D721Med (cell line): ENCODE measurements at regions not wholly inside any gene's neighbourhood (a gene's known extent, or its start where the extent isn't known, plus 50 kb on each side); places are given as distances from the start of the nearest gene placed in this dataset.

ENCODE experiments used
- DNase-seq: peaks from one replicate; pipeline ENCODE4 v3.0.0; 2011; ENCODE audit warnings: low spot score; ENCODE audit not compliant: insufficient read length
- FAIRE-seq: peaks from 2 replicates; lab custom pipeline; 2011; peaks lifted over from hg19 to GRCh38; lab: Jason Lieb, UNC
- TF ChIP-seq, protein P1 (sequence below): IDR thresholded peaks from 2 replicates; pipeline ENCODE4 v1.5.1; 2012; ENCODE audit warnings: mild to moderate bottlenecking, control low read depth; ENCODE audit not compliant: insufficient read depth; ENCODE audit errors: missing control alignments

DNA sequence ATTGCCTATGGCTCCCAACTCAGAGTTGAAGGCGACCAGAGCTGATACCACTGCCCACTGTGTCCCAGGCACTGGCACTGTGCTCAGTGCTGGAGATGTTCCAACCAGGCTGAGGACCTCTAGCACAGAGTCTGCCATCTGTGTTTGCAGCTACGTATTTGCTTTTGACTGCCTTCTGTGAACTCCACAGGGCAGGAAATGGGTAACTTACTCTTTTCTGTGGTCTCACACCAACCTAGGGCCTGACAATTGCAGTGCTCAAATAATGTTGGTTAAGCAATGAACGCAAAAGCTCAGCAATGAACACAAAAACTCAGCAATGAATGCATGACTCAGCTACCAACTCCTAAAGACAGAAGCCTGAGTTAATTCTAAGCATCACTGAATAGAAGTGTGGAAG, 202.8 kb downstream of the NUAK1 start:
- DNase-seq (no peak), FAIRE-seq (no peak)
- TF ChIP-seq, protein P1, sequence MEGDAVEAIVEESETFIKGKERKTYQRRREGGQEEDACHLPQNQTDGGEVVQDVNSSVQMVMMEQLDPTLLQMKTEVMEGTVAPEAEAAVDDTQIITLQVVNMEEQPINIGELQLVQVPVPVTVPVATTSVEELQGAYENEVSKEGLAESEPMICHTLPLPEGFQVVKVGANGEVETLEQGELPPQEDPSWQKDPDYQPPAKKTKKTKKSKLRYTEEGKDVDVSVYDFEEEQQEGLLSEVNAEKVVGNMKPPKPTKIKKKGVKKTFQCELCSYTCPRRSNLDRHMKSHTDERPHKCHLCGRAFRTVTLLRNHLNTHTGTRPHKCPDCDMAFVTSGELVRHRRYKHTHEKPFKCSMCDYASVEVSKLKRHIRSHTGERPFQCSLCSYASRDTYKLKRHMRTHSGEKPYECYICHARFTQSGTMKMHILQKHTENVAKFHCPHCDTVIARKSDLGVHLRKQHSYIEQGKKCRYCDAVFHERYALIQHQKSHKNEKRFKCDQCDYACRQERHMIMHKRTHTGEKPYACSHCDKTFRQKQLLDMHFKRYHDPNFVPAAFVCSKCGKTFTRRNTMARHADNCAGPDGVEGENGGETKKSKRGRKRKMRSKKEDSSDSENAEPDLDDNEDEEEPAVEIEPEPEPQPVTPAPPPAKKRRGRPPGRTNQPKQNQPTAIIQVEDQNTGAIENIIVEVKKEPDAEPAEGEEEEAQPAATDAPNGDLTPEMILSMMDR = no peak

DNA sequence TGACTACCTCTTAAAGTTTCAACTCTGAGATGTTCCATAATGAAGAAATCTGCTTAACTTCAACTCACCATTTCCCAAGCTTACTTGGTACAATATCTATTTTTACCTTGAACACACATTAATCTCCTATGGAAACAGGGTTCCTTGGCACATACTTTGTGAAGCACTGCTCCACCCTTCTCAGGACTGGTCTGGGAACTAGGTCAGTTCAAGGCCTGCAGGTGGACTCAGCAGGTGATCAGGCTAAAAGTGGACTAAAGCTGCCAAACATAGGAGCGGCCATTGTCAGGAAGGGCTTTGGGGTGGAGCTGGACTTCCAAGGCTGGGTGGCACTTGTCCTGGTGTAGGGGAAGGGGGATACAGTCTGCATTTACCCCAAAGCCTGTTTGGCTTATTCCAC, 202.3 kb downstream of the NUAK1 start:
- TF ChIP-seq, protein P1 = no peak
- FAIRE-seq = no peak
- DNase-seq = no peak

DNA sequence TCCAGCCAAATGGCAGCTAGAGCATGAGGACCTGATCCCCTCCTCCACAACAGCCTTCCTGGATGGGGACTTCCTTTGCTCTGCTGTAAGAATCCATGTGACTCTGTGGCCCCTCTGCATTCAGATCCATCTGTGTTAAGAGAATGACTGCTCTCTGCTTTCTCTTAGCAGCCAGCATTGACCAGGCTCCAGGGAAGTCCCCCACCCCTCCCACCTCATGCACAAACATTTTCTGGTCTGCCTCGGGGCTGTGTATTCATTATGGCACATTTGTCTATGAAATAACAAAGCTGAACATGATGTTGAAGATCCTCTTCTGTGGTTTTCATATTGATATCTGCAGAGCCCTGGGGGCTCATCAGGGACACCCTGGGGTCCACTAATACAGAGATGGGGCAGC, 201.7 kb downstream of the NUAK1 start:
- FAIRE-seq (no peak), DNase-seq (no peak)
- TF ChIP-seq, protein P1 = no peak

DNA sequence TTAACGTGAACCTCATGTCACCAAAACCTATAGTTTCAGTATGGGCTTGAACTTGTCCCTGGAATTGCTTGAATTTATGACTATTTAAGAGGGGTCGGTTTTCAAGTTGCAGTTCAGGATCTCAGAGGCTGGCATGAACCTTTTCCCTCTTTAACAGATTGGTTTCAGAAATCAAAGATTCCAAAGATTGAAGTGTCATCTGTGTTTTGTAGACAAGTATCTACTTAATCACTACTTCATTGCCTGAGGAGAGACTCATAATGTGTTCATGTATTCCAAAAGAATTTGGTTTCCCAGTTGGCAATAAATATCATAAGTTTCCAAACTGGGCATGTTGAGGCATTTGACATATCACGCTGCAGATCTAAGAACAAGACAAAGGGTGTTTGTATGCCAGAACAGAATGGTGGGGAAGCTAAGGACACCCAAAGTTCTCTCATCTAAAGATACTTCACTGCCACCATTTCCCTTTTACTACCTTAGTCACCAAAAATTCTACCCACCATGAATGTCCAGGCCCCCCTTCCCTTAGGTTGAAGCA, 199.5 kb downstream of the NUAK1 start:
- TF ChIP-seq, protein P1 = no peak
- no peak for FAIRE-seq
- DNase-seq = no peak

DNA sequence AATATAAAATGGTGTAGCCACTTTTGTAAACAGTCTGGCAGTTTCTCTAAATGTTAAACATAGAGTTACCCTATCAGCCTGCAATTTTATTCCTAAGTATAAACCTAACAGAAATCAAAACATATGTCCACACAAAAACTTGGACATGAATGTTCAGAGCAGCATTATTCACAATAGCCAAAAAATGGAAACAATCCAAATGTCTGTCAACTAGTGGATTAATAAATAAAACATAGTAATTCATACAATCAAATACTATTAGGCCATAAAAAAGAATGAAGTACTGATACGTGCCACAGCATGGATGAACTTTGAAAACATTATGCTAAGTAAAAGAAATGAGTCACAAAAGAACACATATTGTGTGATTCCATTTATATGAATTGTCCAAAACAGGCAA, 196.5 kb downstream of the NUAK1 start:
- FAIRE-seq = no peak

DNA sequence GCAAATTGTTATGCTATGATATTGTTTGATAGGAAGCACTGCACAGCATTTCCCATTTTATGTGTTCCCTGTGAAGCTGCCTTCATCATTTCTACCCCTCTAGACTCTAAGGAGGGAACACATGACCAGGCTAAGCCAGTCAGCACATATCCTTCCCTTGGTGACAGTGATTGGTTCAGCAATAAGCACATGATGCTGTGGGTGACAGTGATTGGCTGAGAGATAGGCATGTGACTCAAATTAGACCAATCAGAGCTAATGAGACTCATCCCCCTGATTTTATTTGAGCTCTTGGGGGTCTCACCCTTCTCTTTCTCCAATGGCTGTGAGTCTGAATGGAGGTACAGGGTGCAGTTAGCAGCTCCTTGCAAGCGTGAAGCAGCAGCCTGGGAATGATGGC, 195.2 kb downstream of the NUAK1 start:
- DNase-seq (no peak), FAIRE-seq (no peak)
- TF ChIP-seq, protein P1 = no peak

More for the DNA sequence above, 196.5 kb downstream of the NUAK1 start:
- no peak for DNase-seq
- TF ChIP-seq, protein P1 = no peak

DNA sequence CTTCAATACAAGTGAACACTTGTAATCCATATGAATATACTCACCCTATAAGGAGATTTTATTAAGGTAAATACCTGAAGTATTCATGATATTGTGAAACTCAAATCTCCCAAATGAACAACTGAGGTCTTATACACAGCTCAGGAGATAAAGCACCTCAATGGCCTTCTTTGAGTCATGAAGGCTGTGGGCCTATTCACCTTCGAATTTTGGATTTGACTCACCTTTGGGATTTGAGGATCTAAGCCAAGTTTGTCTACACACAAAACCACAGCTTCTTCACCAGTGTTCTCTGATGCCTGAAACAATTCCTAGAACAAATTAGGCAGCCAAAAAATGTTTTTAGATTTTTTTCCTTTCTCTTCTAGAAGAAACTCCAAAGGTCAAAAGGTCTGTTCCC, 194.1 kb downstream of the NUAK1 start:
- TF ChIP-seq, protein P1 = no peak
- DNase-seq (no peak), FAIRE-seq (no peak)
